Middle frontal gyrus (tissue), 1 donor: ENCODE measurements at regions not wholly inside any gene's neighbourhood (a gene's known extent, or its start where the extent isn't known, plus 50 kb on each side); places are given as distances from the start of the nearest gene placed in this dataset.

ENCODE experiments used
- DNase-seq: peaks from one replicate; pipeline ENCODE4 v3.0.0-alpha.2; 2015; ENCODE audit warnings: low spot score; ENCODE audit errors: extremely low spot score

DNA sequence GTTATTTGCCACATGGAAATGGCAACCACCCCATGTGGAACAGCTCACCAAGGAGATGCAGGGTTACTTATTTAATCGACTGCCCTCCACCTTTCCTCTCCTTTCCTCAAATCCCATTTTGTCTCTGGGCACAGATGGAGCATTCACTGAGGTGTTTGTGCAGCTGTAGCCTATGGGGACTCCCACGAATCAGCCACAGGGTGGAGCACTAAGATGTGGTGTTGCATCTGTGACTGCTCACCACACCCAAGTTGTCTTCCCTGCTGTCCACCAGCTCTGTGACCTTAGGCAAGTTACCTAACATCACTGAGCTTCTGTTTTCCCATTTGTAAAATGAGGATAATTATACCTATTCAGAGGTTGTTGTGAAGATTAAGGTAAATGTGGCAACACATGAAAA lies 252.4 kb upstream of the CPEB2 start:
- DNase-seq: no peak

DNA sequence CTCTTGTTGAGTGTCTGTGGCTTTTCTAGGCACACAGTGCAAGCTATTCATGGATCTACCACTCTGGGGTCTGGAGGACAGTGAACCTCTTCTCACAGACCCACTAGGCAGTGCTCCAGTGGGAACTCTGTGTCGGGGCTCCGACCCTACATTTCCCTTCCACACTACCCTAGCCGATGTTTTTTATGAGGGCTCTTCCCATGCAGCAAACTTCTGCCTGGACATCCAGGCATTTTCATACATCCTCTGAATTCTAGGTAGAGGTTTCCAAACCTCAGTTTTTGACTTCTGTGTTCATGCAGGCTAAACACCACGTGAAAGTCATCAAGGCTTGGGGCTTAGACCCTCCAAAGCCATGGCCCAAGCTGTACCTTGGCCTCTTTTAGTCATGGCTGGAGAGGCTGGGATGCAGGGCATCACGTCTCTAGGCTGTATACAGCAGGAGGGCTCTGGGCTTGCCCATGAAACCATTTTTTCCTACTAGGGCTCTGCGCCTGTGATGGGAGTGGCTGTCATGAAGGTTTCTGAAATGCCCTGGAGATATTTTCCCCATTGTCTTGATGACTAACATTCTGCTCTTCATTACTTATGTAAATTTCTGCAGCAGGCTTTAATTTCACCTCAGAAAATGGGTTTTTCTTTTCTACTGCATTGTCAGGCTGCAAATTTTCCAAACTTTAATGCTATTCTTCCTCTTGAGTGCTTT lies 249.8 kb upstream of the CPEB2 start:
- DNase-seq: no peak

DNA sequence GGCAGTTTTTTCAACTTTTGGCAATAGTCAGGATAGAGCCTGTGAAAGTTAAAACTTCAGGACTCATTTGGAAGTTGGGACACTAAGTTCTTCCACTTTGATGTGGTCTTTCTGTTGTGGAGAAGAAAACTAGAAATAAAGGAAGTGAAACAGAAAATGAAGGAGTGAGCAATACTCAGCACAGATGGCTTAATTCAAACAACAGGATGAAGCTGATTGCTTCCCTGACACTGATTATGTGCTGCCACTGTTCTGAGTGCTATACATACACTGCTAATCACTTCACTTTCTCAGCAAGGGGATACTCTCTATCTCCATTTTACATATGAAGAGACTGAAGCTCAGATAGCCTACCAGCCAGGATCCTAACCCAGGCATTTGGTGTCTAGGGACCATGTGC lies 235.1 kb upstream of the CPEB2 start:
- no peak for DNase-seq

DNA sequence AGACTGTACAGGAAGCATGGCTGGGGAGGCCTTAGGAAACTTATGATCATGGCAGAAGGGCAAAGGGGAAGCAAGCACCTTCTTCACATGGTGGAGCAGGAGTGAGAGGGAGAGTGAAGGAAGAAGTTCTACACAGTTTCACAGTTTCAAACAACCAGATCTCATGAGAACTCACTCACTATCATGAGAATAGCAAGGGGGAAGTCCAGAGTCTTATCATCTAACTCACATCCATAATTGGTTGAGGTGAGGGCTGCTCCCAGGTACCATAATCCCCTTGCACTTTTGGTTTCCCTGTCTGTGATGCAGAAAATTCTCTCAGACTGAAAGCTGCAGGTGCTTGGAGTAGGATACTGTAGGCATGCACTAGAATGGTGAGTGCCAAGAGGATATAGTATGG lies 233.8 kb upstream of the CPEB2 start:
- no peak for DNase-seq

DNA sequence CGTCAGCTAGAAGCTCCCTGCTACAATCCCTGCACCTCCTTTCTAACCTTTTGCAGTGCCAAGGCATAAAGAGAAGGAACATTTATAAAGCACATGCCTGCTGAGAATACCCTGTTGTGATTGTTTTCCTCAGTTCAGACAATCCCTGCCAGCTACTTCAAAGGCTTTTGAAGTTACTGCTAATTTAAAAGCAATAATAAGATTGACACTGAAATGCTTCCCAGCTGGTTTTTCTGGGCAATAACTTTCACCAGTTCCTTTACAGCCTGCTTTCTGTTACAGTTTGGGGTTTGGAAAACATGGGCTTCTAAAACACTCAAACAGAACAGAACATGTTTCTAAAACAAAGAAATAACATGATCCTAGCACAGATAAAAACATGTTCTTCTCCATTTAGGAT lies 232.3 kb upstream of the CPEB2 start:
- DNase-seq: no peak

DNA sequence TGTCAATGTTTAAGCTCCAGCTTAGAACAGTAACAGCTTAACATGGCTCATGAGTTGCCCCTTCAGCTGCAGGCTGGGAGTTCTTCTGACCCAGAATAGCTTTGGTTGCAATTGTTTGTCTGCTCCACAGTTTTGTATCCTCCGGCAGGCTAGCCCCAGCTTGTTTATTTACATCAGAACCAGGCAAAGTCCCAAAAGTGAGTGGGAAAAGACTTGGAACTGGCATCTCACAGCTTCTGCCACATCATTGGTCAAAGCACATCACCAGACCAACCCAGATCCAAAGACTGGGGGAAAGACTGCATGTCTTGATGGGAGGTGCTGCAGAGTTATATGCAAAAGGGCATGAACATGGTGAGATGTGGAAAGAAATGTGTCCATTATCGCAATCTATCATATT lies 231.2 kb upstream of the CPEB2 start:
- DNase-seq: no peak

DNA sequence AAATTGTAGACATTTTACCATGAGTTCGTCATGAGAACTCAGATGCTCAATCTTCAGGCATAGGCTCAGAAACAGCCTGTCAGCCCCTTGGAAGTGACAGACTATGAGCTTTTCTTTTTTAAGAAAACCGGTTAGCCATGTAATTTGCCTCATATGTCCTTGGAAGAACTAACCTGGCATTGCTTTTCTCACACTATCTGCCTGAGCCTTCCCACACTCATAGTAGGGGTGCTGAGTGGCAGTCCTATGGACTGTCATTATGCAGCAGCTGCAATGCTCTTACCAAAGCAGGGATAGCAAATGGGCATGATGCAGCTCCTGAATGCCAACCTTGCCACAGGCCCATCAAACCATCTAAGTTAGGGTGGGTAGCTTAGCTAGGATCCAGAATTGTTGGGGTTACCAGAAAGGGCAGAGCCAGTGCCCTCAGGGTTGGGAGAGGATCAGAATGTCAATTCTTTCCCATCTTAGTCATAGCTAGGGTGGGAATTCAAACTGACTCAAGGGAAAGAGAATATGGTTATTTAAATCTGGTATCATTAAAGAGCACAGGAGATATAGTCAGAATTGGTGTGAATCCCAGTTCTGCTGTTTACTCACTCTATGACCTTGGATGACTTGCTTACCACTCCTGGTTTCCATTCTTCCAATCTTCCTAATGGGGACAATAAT lies 230.6 kb upstream of the CPEB2 start:
- no peak for DNase-seq

- DNase-seq: no peak
These were observed 229.9 kb upstream of the CPEB2 start for GRCh38 chr4:14772388-14772787.

- no peak for DNase-seq
These were observed 219.0 kb upstream of the CPEB2 start for GRCh38 chr4:14783011-14783877.

DNA sequence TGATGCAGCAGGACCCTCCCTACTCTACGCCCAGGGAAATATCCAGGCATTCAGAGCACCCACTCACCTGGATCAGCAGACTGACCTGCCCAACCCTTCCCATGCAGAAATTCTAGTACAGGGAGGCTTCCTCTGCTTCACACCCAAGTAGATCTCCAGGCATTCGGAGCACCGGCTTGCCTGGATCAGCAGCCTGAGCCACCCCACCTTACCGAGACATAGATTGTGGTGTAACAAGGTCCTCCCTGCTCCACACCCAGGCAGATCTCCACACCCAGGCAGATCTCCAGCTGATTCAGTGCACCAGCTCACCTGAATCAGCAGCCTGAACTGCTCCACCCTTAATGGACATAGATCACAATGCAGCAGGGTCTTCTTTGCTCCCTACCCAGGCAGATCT lies 215.1 kb upstream of the CPEB2 start:
- no peak for DNase-seq

- DNase-seq: no peak
These were observed 214.4 kb upstream of the CPEB2 start for GRCh38 chr4:14787894-14788293.

GRCh38 chr4:14790494-14790893 lies 211.8 kb upstream of the CPEB2 start:
- DNase-seq: no peak

DNA sequence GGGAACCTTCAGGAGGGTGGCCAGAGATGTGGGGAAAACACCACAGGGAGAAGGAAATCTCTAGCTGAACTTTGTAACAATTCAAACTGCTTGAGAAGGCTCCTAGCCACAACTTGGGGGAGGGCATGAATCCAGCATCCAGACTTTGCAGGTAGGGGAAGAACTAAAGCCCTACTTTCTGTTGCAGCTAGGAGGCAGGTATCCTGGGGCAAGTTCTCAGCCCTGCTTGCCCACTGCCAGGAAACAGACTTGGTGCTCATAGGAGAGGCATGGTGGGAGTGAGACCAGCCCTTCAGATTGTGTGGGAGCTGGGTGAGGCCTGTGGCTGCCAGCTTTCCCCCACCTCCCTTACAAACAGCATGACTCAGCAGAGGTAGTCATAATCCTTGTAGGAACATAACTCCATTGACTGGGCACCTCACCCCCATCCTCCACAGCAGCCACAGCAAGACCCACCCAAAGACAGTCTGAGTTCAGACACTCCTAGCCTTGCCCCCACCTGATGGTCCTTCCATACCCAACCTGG lies 209.5 kb upstream of the CPEB2 start:
- no peak for DNase-seq

DNA sequence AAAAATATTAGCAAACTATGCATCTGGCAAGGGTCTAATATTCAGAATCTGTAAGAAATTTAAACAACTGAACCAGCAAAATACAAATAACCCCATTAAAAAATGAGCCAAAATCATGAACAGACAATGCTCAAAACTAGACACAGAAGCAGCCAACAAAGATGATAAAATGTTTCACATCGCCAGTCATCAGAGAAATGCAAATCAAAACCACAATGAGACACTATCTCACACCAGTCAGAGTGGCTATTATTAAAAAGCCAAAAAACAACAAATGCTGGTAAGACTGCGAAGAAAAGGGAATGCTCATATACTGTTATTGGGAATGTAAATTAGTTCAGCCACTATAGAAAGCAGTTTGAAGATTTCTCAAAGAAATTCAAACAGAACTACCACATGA lies 201.3 kb upstream of the CPEB2 start:
- no peak for DNase-seq

DNA sequence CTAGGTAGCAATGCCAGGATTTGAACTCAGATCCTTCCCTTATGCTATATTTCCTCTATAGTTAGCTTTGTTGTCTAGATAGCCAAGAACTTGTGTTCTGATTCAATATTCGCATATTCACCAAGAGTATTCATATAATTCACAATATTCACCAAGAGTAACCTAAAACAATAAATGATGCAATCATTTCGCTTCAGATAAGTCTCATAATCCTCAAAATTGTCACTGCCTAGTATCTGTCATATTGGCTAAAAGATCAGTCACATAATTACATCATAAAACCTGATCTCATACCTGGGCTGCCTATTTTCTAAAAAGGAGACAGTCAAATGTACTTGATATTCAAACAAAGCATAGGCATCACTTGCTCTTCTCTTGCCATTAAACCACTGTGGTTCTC lies 199.7 kb upstream of the CPEB2 start:
- no peak for DNase-seq

GRCh38 chr4:14807856-14808255 lies 194.4 kb upstream of the CPEB2 start:
- no peak for DNase-seq

DNA sequence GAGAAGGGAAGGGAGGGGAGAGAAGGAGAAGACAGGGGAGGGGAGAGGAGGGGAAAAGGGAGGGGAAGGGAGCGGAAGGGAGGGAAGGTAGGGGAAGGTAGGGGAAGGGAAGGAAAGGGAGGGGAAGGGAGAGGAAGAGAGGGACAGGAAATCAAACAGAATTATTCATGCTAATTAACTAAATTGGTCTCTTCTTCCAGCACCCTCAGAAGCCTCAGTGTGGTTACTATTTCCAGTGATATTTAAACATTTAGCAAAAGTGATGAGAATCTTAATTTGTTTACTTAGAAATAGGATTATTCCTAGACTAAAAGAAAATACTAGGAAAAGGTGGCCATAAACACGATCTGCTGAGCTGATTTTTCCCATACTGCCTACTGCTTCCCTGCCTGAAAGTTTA lies 193.1 kb upstream of the CPEB2 start:
- no peak for DNase-seq

- no peak for DNase-seq
These were observed 192.2 kb upstream of the CPEB2 start for GRCh38 chr4:14810121-14810520.

GRCh38 chr4:14810568-14810967 lies 191.7 kb upstream of the CPEB2 start:
- DNase-seq: no peak

GRCh38 chr4:14812101-14812500 lies 190.2 kb upstream of the CPEB2 start:
- DNase-seq: no peak

DNA sequence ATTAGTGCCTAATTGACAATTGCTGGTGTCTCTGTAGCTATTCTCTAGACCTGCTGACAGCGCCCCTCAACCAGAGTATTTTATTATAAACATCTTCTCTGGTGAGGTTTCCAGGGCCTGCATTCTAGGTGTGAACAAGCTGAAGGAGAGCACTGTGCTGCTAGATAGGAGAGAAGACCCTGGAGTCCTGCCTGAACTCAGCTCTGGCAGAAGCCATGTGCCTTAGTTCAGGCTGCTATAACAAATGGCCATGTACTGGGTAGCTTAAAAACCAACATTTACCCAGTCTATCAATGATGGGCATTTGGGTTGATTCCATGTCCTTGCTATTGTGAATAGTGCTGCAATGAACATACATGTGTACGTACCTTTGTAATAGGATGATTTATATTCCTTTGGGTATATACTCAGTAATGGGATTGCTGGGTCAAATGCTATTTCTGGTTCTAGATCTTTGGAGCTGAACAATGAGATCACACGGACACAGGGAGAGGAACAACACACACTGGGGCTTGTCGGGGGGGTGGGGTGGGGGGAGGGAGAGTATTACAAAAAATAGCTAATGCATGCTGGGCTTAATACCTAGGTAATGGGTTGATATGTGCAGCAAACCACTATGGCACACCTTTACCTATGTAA lies 185.5 kb upstream of the CPEB2 start:
- no peak for DNase-seq

GRCh38 chr4:14824189-14824588 lies 178.1 kb upstream of the CPEB2 start:
- no peak for DNase-seq
